ENCODE measurements at regions not wholly inside any gene's neighbourhood (a gene's known extent, or its start where the extent isn't known, plus 50 kb on each side); places are given as distances from the start of the nearest gene placed in this dataset.

GRCh38 chr6:33949111-33949510, 145.3 kb upstream of the MLN start:
- ChIA-PET POLR2A (no interaction called here), CTCF (interaction anchor here (0.7 to 1.8 kb wide), 5 partner anchors 9 to 81 kb away, joined by 3 to 6 read pairs (median 4); no protein-coding TSS in a partner anchor)
- Mint-ChIP-seq H3K9me3 (no peaks in the 10 kb centered on the region), H3K4me1 (no peaks in the 10 kb centered on the region), H3K4me3 (no peak overlapping the region), H3K27me3 (peaks cover 4% of the 10 kb centered on the region), H3K36me3 (ENCODE audit: low read depth) (no peaks in the 10 kb centered on the region), H3K27ac (no peak overlapping the region)
- no peak for DNase-seq

- CTCF ChIA-PET = interaction anchor here (0.6 to 0.9 kb wide), 3 partner anchors 14 to 30 kb away, joined by 3 read pairs; no protein-coding TSS in a partner anchor
- POLR2A ChIA-PET = no interaction called here
- Mint-ChIP-seq H3K27ac (no peak overlapping the region), H3K4me3 (no peak overlapping the region), H3K27me3 (no peaks in the 10 kb centered on the region), H3K9me3 (no peaks in the 10 kb centered on the region), H3K4me1 (no peaks in the 10 kb centered on the region), H3K36me3 (ENCODE audit: low read depth) (no peaks in the 10 kb centered on the region)
- no peak for DNase-seq
Observed at GRCh38 chr6:33947916-33948594, 144.3 kb upstream of the MLN start.

DNA sequence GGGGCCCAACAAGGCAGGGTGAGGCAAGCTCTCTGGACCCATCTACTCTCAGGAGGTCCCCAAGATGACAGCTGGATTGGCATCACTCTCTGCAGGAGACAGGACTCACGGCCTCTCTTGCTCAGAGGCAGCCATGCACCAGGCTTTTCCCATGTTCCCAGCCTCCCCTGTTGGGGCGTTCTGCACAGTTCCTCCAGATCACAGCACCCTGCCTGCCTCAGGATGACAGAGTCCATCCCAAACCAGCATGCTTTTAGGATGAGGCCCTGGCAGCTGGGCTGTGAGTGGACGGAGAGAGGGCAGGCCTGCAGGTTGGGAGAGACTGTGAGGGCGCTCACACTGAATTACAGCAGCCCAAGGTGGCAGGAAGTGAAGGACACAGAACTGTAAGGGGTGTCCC, 143.2 kb upstream of the MLN start:
- Mint-ChIP-seq H3K4me3 (no peak overlapping the region), H3K27me3 (no peaks in the 10 kb centered on the region), H3K4me1 (no peaks in the 10 kb centered on the region), H3K9me3 (no peaks in the 10 kb centered on the region), H3K36me3 (ENCODE audit: low read depth) (no peaks in the 10 kb centered on the region), H3K27ac (no peak overlapping the region)
- DNase-seq = no peak
- ChIA-PET CTCF (interaction anchor here (0.6 kb wide), 1 partner anchor 31 kb away, joined by 3 read pairs; no protein-coding TSS in a partner anchor), POLR2A (no interaction called here)

DNA sequence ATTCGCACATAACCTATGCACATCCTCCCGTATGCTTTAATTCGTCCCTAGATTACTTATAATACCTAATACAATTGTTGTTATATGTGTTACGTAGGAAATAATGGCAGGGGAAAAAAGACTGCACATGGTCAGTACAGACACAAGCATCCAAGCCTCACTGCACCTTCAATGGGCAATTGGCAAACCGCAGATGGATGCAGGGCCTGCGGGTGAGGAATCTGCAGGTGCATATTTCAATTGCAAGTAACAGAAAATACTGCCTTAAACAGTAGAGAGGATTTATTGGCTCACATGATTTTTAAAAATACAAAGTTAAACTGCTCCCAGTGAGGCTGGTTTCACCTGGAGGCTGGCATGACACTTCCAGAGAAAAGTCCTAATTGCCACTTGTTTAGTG, 142.1 kb upstream of the MLN start:
- CTCF ChIA-PET = no interaction called here
- no peaks in the 10 kb centered on the region for H3K9me3 Mint-ChIP-seq
- no peaks in the 10 kb centered on the region for H3K36me3 Mint-ChIP-seq (ENCODE audit: low read depth)
- DNase-seq = no peak
- H3K4me3 Mint-ChIP-seq = no peak overlapping the region
- H3K4me1 Mint-ChIP-seq = no peaks in the 10 kb centered on the region
- no peak overlapping the region for H3K27ac Mint-ChIP-seq
- H3K27me3 Mint-ChIP-seq = no peaks in the 10 kb centered on the region
- POLR2A ChIA-PET = no interaction called here

DNA sequence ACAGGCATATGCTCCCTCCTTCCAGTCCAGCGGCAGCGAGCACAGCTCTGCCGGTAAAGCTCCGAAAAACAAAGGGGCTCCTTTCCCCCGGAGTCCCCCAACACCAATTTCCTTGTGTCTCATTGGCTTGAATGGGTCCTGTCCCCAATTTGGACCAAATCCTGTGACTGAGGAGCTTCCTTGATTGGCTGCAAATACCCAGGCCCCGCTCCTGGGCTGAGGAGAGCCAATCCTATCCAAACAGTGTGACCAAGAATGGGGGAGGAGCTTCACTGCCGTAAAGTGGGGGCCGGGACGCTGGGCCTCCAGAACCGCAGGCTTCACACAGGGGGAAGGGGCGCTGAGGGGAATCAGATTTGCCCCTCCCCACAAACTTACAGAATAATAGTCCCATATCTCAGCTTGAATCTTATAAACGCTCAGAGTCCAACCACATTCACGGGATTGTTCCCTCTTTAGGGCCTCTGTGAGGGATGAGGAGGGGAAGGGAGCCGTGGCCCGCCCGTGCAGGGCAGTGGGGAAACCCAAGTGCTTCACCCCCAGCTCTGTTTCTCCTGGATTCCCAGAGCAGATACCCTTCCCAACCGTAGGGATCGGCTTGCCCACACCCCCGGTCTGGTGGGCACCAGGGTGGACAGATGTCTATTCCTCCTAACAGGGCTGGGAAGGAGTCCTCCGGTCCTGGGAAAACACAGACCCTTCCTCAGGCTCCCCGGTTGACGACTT, 141.0 kb upstream of the MLN start:
- H3K27me3 Mint-ChIP-seq = no peaks in the 10 kb centered on the region
- H3K4me1 Mint-ChIP-seq = no peaks in the 10 kb centered on the region
- no peak for DNase-seq
- no peaks in the 10 kb centered on the region for H3K36me3 Mint-ChIP-seq (ENCODE audit: low read depth)
- H3K27ac Mint-ChIP-seq = no peak overlapping the region
- H3K4me3 Mint-ChIP-seq = no peak overlapping the region
- H3K9me3 Mint-ChIP-seq = no peaks in the 10 kb centered on the region
- ChIA-PET CTCF (no interaction called here), POLR2A (no interaction called here)

DNA sequence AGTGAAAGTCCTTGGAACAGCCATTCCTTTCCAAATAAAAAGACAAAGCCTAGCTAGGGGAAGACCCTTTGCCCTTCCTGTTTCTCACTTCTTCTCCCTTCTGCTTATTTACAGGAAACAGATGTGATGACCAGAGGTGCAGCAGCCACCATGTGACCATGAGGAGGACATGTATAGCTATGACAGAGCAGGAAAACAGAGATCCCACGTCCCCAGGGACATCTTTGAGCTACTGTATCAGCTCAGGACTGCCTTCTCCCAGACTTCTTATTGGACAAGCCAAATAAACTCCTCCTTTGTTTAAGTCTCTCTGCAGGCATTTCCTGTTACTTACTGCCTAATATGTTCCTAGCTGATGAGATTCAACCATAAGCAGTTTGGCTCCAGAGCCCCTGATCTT, 133.1 kb upstream of the MLN start:
- Mint-ChIP-seq H3K4me3 (no peak overlapping the region), H3K27ac (no peak overlapping the region), H3K36me3 (ENCODE audit: low read depth) (no peaks in the 10 kb centered on the region), H3K27me3 (peaks cover 13% of the 10 kb centered on the region), H3K9me3 (no peaks in the 10 kb centered on the region), H3K4me1 (peaks cover 6% of the 10 kb centered on the region)
- ChIA-PET CTCF (interaction anchor here (0.8 to 1.7 kb wide), 3 partner anchors 22 to 32 kb away, joined by 3 to 6 read pairs (median 3); no protein-coding TSS in a partner anchor), POLR2A (no interaction called here)
- DNase-seq = no peak

DNA sequence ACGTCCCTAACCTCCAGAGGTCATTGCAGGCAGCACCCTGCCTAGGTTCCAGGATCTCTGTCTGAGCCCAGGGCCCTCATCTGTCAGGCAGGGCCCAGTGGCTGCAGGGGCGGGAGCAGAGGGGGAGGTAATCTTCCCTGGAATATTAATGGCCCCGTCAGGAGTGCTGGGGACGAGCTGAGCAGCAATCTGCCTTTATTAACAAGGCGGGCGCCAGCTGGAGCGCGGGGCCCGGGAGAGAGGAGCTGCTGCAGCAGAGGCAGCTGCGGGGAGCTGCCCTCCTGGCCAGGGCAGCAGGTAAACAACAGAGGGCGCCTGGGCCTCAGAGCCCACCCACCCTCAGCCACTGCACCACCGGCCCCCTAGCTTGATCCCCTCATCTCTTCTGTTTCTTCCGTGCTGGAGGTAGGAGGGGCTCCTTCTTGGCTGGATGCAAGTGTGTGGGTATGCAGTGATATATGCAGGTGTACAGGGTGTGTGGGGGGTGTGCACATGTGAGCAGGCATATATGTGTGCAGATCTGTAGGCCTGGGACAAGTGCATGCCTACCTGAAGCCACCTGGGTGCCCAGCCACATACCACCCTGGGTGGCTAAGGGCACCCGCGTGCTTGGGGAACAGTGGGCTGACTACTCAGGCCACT, 131.8 kb upstream of the MLN start:
- Mint-ChIP-seq H3K4me1 (peaks cover 6% of the 10 kb centered on the region), H3K4me3 (no peak overlapping the region), H3K9me3 (no peaks in the 10 kb centered on the region), H3K36me3 (ENCODE audit: low read depth) (no peaks in the 10 kb centered on the region), H3K27me3 (peaks cover 16% of the 10 kb centered on the region), H3K27ac (no peak overlapping the region)
- POLR2A ChIA-PET = no interaction called here
- DNase-seq = no peak
- CTCF ChIA-PET = interaction anchor here (1.1 to 1.3 kb wide), 2 partner anchors 20 to 24 kb away, joined by 3 to 6 read pairs; no protein-coding TSS in a partner anchor

- DNase-seq = no peak
- peaks cover 16% of the 10 kb centered on the region for H3K27me3 Mint-ChIP-seq
- H3K9me3 Mint-ChIP-seq = no peaks in the 10 kb centered on the region
- peaks cover 6% of the 10 kb centered on the region for H3K4me1 Mint-ChIP-seq
- no peaks in the 10 kb centered on the region for H3K36me3 Mint-ChIP-seq (ENCODE audit: low read depth)
- no peak overlapping the region for H3K27ac Mint-ChIP-seq
- no peak overlapping the region for H3K4me3 Mint-ChIP-seq
- CTCF ChIA-PET = interaction anchor here (1.1 kb wide), 1 partner anchor 23 kb away, joined by 3 read pairs; no protein-coding TSS in a partner anchor
- POLR2A ChIA-PET = no interaction called here
Observed at GRCh38 chr6:33934731-33935270, 131.0 kb upstream of the MLN start.

GRCh38 chr6:33933101-33933500, 129.3 kb upstream of the MLN start:
- H3K27me3 Mint-ChIP-seq = peaks cover 13% of the 10 kb centered on the region
- peaks cover 6% of the 10 kb centered on the region for H3K4me1 Mint-ChIP-seq
- no peak overlapping the region for H3K27ac Mint-ChIP-seq
- ChIA-PET POLR2A (interaction anchor here (0.6 kb wide), 1 partner anchor 145 kb away, joined by 3 read pairs; no protein-coding TSS in a partner anchor), CTCF (no interaction called here)
- no peak for DNase-seq
- no peaks in the 10 kb centered on the region for H3K9me3 Mint-ChIP-seq
- H3K36me3 Mint-ChIP-seq (ENCODE audit: low read depth) = no peaks in the 10 kb centered on the region
- H3K4me3 Mint-ChIP-seq = no peak overlapping the region

DNA sequence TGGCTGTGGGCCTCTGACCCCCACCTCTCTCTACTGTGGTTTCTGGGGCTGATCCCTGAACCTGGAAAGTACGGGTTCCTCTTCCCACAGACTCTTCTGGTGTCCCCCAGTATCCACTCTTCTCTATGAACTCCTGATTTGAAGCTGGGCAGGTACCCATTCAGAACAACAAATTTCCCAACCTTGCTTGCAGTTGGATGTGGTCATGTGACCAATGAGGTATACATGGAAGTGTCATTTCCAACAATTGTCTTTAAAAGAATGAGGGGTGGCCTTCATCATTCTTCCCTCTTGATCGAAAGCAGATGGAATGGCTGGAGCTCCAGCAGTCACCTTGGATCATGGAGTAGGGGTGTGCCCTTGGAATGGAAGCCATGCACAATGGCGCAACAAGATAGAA, 128.0 kb upstream of the MLN start:
- Mint-ChIP-seq H3K9me3 (no peaks in the 10 kb centered on the region), H3K4me3 (no peak overlapping the region), H3K36me3 (ENCODE audit: low read depth) (no peaks in the 10 kb centered on the region), H3K4me1 (peaks cover 5% of the 10 kb centered on the region), H3K27ac (no peak overlapping the region), H3K27me3 (peaks cover 10% of the 10 kb centered on the region)
- ChIA-PET CTCF (interaction anchor here (0.7 to 1.9 kb wide), 2 partner anchors 11 to 17 kb away, joined by 3 to 5 read pairs; no protein-coding TSS in a partner anchor), POLR2A (no interaction called here)
- no peak for DNase-seq

- Mint-ChIP-seq H3K27me3 (peaks cover 10% of the 10 kb centered on the region), H3K9me3 (no peaks in the 10 kb centered on the region), H3K27ac (no peak overlapping the region), H3K4me1 (no peaks in the 10 kb centered on the region), H3K36me3 (ENCODE audit: low read depth) (no peaks in the 10 kb centered on the region), H3K4me3 (no peak overlapping the region)
- ChIA-PET CTCF (interaction anchor here (0.6 to 1.3 kb wide), 2 partner anchors 10 to 52 kb away, joined by 4 to 5 read pairs; no protein-coding TSS in a partner anchor), POLR2A (no interaction called here)
- no peak for DNase-seq
Observed at GRCh38 chr6:33929575-33930288, 125.9 kb upstream of the MLN start.

- POLR2A ChIA-PET = no interaction called here
- no peak for DNase-seq
- Mint-ChIP-seq H3K9me3 (no peaks in the 10 kb centered on the region), H3K36me3 (ENCODE audit: low read depth) (no peaks in the 10 kb centered on the region), H3K4me1 (peaks cover 2% of the 10 kb centered on the region), H3K4me3 (no peak overlapping the region), H3K27ac (no peak overlapping the region), H3K27me3 (peaks cover 6% of the 10 kb centered on the region)
- CTCF ChIA-PET = interaction anchor here (1.1 to 1.4 kb wide), 2 partner anchors 15 to 59 kb away, joined by 3 read pairs; no protein-coding TSS in a partner anchor
Observed at GRCh38 chr6:33927616-33928015, 123.8 kb upstream of the MLN start.
